Skeletal muscle satellite cell (primary cell): ENCODE measurements at regions not wholly inside any gene's neighbourhood (a gene's known extent, or its start where the extent isn't known, plus 50 kb on each side); places are given as distances from the start of the nearest gene placed in this dataset.

Experiments used
- H3K27me3 ChIP-seq: 2 replicates; pipeline ENCODE4 v1.7.0; 2013; ENCODE audit warnings: low read length; ENCODE audit not compliant: control insufficient read depth, insufficient read depth
- H3K36me3 ChIP-seq: 2 replicates; pipeline ENCODE4 v1.7.0; 2013; ENCODE audit warnings: mild to moderate bottlenecking, control low read depth, low read length; ENCODE audit not compliant: insufficient read depth
- H3K4me1 ChIP-seq: 2 replicates; pipeline ENCODE4 v1.7.0; 2013; ENCODE audit warnings: low read length; ENCODE audit not compliant: control insufficient read depth, insufficient read depth
- H3K4me2 ChIP-seq: 2 replicates; pipeline ENCODE4 v1.7.0; 2013; ENCODE audit warnings: mild to moderate bottlenecking, low read length
- H3K4me3 ChIP-seq: 2 replicates; pipeline ENCODE4 v1.7.0; 2013; ENCODE audit warnings: low read length
- H3K9ac ChIP-seq: 2 replicates; pipeline ENCODE4 v1.7.0; 2013; ENCODE audit warnings: mild to moderate bottlenecking, low read depth, low read length, moderate library complexity
- H3K9me3 ChIP-seq: replicated peaks from 2 replicates; pipeline ENCODE4 v1.7.0; 2013; ENCODE audit warnings: mild to moderate bottlenecking, control low read depth, low read length

- Histone ChIP-seq H3K9me3 (no peaks in the 10 kb centered on the region), H3K4me3 (no peak overlapping the region), H3K36me3 (no peaks in the 10 kb centered on the region), H3K4me1 (no peaks in the 10 kb centered on the region), H3K4me2 (no peak overlapping the region), H3K9ac (no peak overlapping the region), H3K27me3 (no peaks in the 10 kb centered on the region)
Measured at GRCh38 chr1:221078260-221078965, 199.2 kb downstream of the HLX start.

DNA sequence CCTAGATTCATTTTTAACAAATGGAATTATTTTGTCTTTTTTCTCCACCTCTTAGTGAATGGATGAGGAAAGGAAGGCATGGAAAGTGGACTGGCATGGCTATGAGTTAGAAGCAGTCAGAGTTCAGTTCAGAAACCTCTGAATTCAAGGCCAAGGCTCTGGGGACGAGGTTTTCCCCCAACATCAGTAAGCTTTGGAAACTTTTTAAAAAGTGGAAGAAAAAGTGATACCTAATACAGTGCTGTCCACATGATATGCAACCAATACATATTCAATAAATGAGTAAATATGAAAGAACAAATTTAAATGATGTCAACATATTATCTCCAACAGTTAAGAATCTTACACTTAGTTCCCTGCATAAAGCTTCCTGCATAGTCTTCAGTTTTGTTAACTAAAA is 204.7 kb downstream of the HLX start:
- Histone ChIP-seq H3K9ac (no peak overlapping the region), H3K27me3 (no peaks in the 10 kb centered on the region), H3K36me3 (no peaks in the 10 kb centered on the region), H3K4me3 (no peak overlapping the region), H3K4me1 (peaks cover 11% of the 10 kb centered on the region), H3K9me3 (no peaks in the 10 kb centered on the region), H3K4me2 (no peak overlapping the region)

- H3K9me3 ChIP-seq = no peaks in the 10 kb centered on the region
- H3K27me3 ChIP-seq = no peaks in the 10 kb centered on the region
- H3K9ac ChIP-seq = no peak overlapping the region
- H3K4me1 ChIP-seq = peaks cover 19% of the 10 kb centered on the region
- H3K36me3 ChIP-seq = no peaks in the 10 kb centered on the region
- no peak overlapping the region for H3K4me3 ChIP-seq
- no peak overlapping the region for H3K4me2 ChIP-seq
Measured at GRCh38 chr1:221084681-221085080, 205.4 kb downstream of the HLX start.

- Histone ChIP-seq H3K4me2 (no peak overlapping the region), H3K4me3 (no peak overlapping the region), H3K27me3 (no peaks in the 10 kb centered on the region), H3K9ac (no peak overlapping the region), H3K36me3 (no peaks in the 10 kb centered on the region), H3K4me1 (peaks cover 27% of the 10 kb centered on the region), H3K9me3 (no peaks in the 10 kb centered on the region)
Measured at GRCh38 chr1:221085701-221086375, 206.6 kb downstream of the HLX start.

- Histone ChIP-seq H3K4me3 (no peak overlapping the region), H3K36me3 (no peaks in the 10 kb centered on the region), H3K9ac (no peak overlapping the region), H3K4me1 (peaks cover 27% of the 10 kb centered on the region), H3K27me3 (no peaks in the 10 kb centered on the region), H3K4me2 (no peak overlapping the region), H3K9me3 (no peaks in the 10 kb centered on the region)
Measured at GRCh38 chr1:221087919-221088318, 208.7 kb downstream of the HLX start.

GRCh38 chr1:221089273-221089672 is 210.0 kb downstream of the HLX start:
- Histone ChIP-seq H3K9ac (peak overlapping the region; percentile 67), H3K36me3 (no peaks in the 10 kb centered on the region), H3K4me3 (no peak overlapping the region), H3K9me3 (no peaks in the 10 kb centered on the region), H3K27me3 (no peaks in the 10 kb centered on the region), H3K4me2 (peak overlapping the region; percentile 63), H3K4me1 (peaks cover 29% of the 10 kb centered on the region)

DNA sequence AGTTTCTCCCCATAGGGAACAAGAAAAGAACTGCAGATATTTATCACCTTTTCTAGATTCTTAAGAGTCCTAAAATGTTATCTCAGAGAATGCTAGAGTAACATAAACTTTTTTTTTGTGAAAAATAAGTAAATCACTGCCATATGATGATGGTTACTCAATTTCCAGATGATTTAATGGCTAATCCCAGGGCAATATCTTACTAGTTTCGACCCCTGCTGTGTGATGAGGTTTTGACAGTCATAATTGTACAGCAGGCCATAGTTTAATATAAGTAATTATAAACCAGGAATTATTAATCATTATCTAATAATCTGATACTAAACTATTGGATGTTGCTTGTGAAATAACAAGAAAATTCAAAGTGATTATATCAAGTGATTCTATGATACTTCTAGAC is 210.6 kb downstream of the HLX start:
- Histone ChIP-seq H3K27me3 (no peaks in the 10 kb centered on the region), H3K9me3 (no peaks in the 10 kb centered on the region), H3K4me3 (no peak overlapping the region), H3K36me3 (no peaks in the 10 kb centered on the region), H3K4me2 (peak overlapping the region; percentile 63), H3K4me1 (peaks cover 32% of the 10 kb centered on the region), H3K9ac (peak overlapping the region; percentile 67)

DNA sequence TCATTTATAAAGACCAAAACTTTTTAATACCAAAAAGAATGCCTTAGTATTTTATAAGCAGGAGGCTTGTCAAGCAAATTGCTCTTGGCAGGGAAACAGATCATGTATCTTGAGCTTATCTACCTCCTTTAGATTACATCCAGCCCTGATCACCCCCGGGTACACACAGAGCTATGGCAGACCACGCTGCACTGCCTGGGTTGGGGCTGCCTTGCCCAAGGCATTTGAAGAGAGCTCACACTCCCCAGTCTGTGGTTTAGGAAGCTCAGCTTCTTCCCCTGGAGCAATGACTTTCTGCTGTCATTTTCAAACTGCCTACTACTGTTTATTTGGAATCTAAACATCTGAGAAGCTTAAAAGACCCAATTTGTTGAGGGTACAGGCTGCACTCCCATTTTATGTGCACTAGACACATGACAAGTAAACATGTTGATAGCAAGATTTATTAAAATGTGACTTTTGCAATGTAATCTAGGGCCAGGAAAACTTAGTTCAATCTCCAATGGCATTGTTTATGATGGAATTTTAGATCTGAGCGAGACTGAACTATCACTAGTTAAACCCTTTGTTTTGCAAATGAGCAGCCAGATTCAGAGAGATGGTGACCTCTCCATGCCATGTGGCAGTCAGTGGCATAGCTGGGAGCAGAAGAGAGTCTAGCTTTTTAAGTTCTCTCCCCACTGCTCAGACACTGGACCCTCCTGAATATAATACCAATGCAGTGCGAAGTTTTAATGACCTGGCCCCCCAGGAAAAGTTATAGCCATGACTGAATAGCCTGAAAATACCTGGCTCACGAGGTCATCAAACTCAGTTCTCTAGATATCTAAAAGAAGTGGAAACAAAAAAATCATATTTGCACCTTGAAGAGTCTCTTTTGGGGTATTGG is 214.9 kb downstream of the HLX start:
- H3K36me3 ChIP-seq = no peaks in the 10 kb centered on the region
- no peak overlapping the region for H3K4me2 ChIP-seq
- H3K4me1 ChIP-seq = peaks cover 35% of the 10 kb centered on the region
- no peak overlapping the region for H3K9ac ChIP-seq
- H3K27me3 ChIP-seq = no peaks in the 10 kb centered on the region
- no peaks in the 10 kb centered on the region for H3K9me3 ChIP-seq
- H3K4me3 ChIP-seq = no peak overlapping the region

DNA sequence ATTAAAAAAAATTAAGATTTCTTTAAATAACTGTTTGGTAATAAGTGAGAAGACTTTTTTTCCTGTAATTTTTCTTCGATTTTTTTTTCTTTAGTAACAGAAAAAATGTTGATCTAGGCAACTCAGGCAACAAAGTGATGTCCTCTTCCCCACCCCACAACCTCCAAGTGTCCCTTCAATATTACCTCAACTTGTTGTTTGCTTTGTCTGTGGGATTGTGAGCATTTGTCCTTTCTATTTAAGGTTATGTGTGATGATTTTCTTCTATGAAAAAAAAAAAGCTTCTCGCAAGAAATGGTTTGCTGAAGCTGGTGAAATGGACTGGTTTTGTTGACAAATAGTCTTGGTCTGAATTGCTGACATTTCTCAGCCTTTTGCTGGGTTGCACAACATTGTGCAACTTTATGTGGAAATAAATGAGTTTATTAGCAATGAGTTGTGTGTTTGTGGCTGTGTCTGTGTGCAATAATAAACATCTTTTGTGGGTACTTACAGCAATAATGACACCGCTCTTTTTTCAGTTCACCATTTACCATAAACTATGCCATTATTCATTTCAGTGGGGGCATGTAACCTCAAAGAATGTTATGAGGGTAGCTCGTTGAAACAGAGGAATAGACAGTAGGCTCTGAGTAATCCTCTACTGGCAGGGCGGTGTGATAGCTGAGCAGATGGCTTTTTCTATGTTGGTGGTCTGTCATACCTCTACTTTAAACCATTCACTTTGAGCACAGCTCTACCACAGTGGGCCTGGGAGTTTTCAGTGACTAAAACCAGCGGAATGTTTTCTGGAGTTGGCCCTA is 218.4 kb downstream of the HLX start:
- Histone ChIP-seq H3K36me3 (no peaks in the 10 kb centered on the region), H3K4me1 (peaks cover 50% of the 10 kb centered on the region), H3K9ac (peak overlapping the region; percentile 16), H3K9me3 (no peaks in the 10 kb centered on the region), H3K4me3 (no peak overlapping the region), H3K27me3 (no peaks in the 10 kb centered on the region), H3K4me2 (no peak overlapping the region)

- H3K4me2 ChIP-seq = no peak overlapping the region
- no peak overlapping the region for H3K4me3 ChIP-seq
- peak overlapping the region; percentile 16 for H3K9ac ChIP-seq
Measured at GRCh38 chr1:221098471-221099405, 219.5 kb downstream of the HLX start.

More at GRCh38 chr1:221098471-221099405, 219.5 kb downstream of the HLX start:
- Histone ChIP-seq H3K36me3 (no peaks in the 10 kb centered on the region), H3K27me3 (no peaks in the 10 kb centered on the region), H3K4me1 (peaks cover 51% of the 10 kb centered on the region), H3K9me3 (no peaks in the 10 kb centered on the region)
